Kidney (tissue), 13 donors: ENCODE measurements at regions not wholly inside any gene's neighbourhood (a gene's known extent, or its start where the extent isn't known, plus 50 kb on each side); places are given as distances from the start of the nearest gene placed in this dataset.

Experiments
- DNase-seq, 5 donors: peaks; one replicate each; pipeline ENCODE4 v3.0.0-alpha.2; 2013 to 2020
- FAIRE-seq: peaks from 2 replicates; lab custom pipeline; 2012; peaks lifted over from hg19 to GRCh38; lab: Jason Lieb, UNC
- H3K27ac ChIP-seq, 2 donors: one replicate each; pipeline ENCODE4 v1.7.0; 2013; ENCODE audit warnings: low read depth in 2 of 2, low read length in 2 of 2, inconsistent platforms in 1 of 2
- H3K27me3 ChIP-seq: one replicate; pipeline ENCODE4 v1.7.1; 2013; ENCODE audit warnings: low read length, inconsistent platforms; ENCODE audit not compliant: control insufficient read depth, insufficient read depth
- H3K36me3 ChIP-seq, 3 donors: one replicate each; pipeline versions ENCODE4 v1.7.0 to v1.7.1; 2013; ENCODE audit warnings: low read length in 3 of 3, control low read depth in 1 of 3, inconsistent platforms in 1 of 3; ENCODE audit not compliant: insufficient read depth in 3 of 3, control insufficient read depth in 2 of 3
- H3K4me1 ChIP-seq, 3 donors: one replicate each; pipeline versions ENCODE4 v1.7.0 to v1.7.1; 2013; ENCODE audit warnings: low read length in 3 of 3, inconsistent platforms in 1 of 3, low read depth in 1 of 3; ENCODE audit not compliant: control insufficient read depth in 2 of 3, insufficient read depth in 2 of 3
- H3K4me3 ChIP-seq, 3 donors: one replicate each; pipeline versions ENCODE4 v1.7.0 to v1.8.1; 2013; ENCODE audit warnings: low read length in 3 of 3, control low read depth in 1 of 3, inconsistent platforms in 1 of 3
- H3K9ac ChIP-seq, 3 donors: one replicate each; pipeline versions ENCODE4 v1.7.0 to v1.7.1; 2013; ENCODE audit warnings: low read length in 3 of 3, control low read depth in 1 of 3, inconsistent platforms in 1 of 3
- H3K9me3 ChIP-seq, 3 donors: one replicate each; pipeline versions ENCODE4 v1.7.0 to v1.7.1; 2013; ENCODE audit warnings: low read length in 3 of 3, control low read depth in 1 of 3, inconsistent platforms in 1 of 3; ENCODE audit not compliant: control insufficient read depth in 2 of 3, insufficient read depth in 1 of 3
- CTCF ChIP-seq: IDR thresholded peaks from 3 replicates; pipeline ENCODE4 v1.5.1; 2012; ENCODE audit warnings: mild to moderate bottlenecking, moderate library complexity, borderline replicate concordance; ENCODE audit not compliant: insufficient read depth; ENCODE audit errors: extremely low read depth
- intact Hi-C: fragments of 100-400 bp; cut with DNase I; formaldehyde crosslinking; loops from one replicate; pipeline ENCODE4 v1.11.1; 2022
- donor health status: control.
- donor health status: control.
- donor health status: control.
- donor health status: control.
- donor health status: control.
- donor health status: DM: yes; HTN: yes; CAD: no.
- donor health status: Normal renal cell carcinoma (clear cell type).

- Histone ChIP-seq H3K4me3 (no peak overlapping the region), H3K4me1 (no peaks in the 10 kb centered on the region), H3K27me3 (no peaks in the 10 kb centered on the region), H3K9me3 (no peaks in the 10 kb centered on the region), H3K36me3 (no peaks in the 10 kb centered on the region), H3K9ac (no peak overlapping the region), H3K27ac (no peak overlapping the region)
- intact Hi-C loops: no loop called here
- DNase-seq (no peak), FAIRE-seq (no peak)
- no peak for TF ChIP-seq CTCF
These were observed 363.2 kb downstream of the SLITRK6 start for GRCh38 chr13:85436029-85436428.

GRCh38 chr13:85434927-85435326 lies 364.3 kb downstream of the SLITRK6 start:
- Histone ChIP-seq H3K9me3 (no peaks in the 10 kb centered on the region), H3K9ac (no peak overlapping the region), H3K4me3 (no peak overlapping the region), H3K27ac (no peak overlapping the region), H3K27me3 (no peaks in the 10 kb centered on the region), H3K36me3 (no peaks in the 10 kb centered on the region), H3K4me1 (no peaks in the 10 kb centered on the region)
- intact Hi-C loops: no loop called here
- no peak for DNase-seq
- TF ChIP-seq CTCF: no peak
- FAIRE-seq: peak; percentile 76

GRCh38 chr13:85432881-85433280 lies 366.3 kb downstream of the SLITRK6 start:
- H3K9me3 ChIP-seq: no peaks in the 10 kb centered on the region
- intact Hi-C loops: no loop called here
- H3K9ac ChIP-seq: no peak overlapping the region
- H3K4me1 ChIP-seq: no peaks in the 10 kb centered on the region
- no peaks in the 10 kb centered on the region for H3K27me3 ChIP-seq
- no peak overlapping the region for H3K4me3 ChIP-seq
- FAIRE-seq: no peak
- no peak for DNase-seq
- H3K27ac ChIP-seq: no peak overlapping the region
- no peaks in the 10 kb centered on the region for H3K36me3 ChIP-seq
- TF ChIP-seq CTCF: no peak

GRCh38 chr13:85431720-85432119 lies 367.5 kb downstream of the SLITRK6 start:
- intact Hi-C loops: no loop called here
- Histone ChIP-seq H3K4me1 (no peaks in the 10 kb centered on the region), H3K4me3 (no peak overlapping the region), H3K36me3 (no peaks in the 10 kb centered on the region), H3K9me3 (no peaks in the 10 kb centered on the region), H3K27ac (no peak overlapping the region), H3K27me3 (no peaks in the 10 kb centered on the region), H3K9ac (no peak overlapping the region)
- DNase-seq: peak in 1 of 5 donors; percentile 49
- TF ChIP-seq CTCF: no peak
- FAIRE-seq: no peak
